HG02970 (cell line): ENCODE measurements at regions not wholly inside any gene's neighbourhood (a gene's known extent, or its start where the extent isn't known, plus 50 kb on each side); places are given as distances from the start of the nearest gene placed in this dataset.

Experiments
- ATAC-seq: cut with Tn5 transposase; IDR thresholded peaks from one replicate; pipeline ENCODE4 v1.9.1; 2021; ENCODE audit warnings: mild to moderate bottlenecking, moderate library complexity, moderate number of reproducible peaks; ENCODE audit not compliant: unreplicated experiment, low FRiP score

GRCh38 chr3:5270666-5271371 is 83.3 kb downstream of the EDEM1 start:
- ATAC-seq: no peak

DNA sequence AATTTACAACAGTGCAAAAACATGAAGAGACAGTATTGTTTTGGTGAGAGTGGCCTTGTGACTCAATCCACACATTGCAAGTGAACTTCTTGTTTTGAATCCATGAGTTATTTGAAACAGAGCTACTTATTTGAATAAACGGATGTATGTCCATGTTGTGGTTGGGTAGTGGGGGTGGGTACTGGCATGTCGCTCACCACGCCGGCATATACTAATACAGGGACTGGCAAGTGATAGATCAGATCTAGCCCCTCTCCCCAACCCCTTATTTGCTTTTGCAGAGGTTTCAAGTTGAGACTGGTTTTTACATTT is 83.8 kb downstream of the EDEM1 start:
- ATAC-seq: no peak

DNA sequence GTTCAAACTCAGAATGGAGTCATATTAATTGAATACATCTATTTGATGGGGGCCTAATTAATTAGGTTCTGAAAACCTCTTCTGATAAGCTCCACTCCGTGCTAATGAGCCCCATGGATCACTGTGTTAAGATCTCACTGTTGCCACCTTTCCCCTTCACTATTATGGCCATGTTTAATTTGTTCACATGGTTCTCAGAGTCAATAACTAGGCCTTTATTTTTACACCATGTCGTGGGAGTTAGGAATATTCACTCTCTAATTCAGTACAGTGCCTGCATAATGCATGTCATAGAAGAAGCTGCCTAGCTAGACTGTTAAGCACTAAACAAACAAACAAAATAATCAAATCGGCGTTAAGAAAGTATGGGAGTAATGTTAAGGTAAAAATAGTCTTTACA is 84.9 kb downstream of the EDEM1 start:
- ATAC-seq: no peak

GRCh38 chr3:5274091-5274490 is 86.6 kb downstream of the EDEM1 start:
- no peak for ATAC-seq

DNA sequence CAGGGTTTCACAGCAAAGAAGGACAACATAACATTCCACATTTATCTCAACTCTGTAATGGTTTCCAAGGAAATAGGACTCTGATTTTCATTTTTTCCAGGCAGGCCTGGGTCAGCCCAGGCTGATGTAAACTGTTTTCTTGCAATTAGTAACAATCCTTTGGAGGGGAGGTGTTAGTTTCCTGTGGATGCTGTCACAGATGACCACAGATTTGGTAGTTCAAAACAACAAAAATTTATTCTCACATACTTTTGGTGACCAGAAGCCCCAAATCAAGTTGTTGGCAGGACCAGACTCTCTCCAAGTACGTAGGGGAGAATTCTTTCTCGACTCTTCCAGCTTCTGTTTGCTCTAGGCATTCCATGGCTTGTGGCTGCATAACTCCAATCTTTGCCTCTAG is 88.0 kb downstream of the EDEM1 start:
- ATAC-seq: no peak

- ATAC-seq: no peak
These were observed 89.4 kb downstream of the EDEM1 start for GRCh38 chr3:5276934-5277333.

DNA sequence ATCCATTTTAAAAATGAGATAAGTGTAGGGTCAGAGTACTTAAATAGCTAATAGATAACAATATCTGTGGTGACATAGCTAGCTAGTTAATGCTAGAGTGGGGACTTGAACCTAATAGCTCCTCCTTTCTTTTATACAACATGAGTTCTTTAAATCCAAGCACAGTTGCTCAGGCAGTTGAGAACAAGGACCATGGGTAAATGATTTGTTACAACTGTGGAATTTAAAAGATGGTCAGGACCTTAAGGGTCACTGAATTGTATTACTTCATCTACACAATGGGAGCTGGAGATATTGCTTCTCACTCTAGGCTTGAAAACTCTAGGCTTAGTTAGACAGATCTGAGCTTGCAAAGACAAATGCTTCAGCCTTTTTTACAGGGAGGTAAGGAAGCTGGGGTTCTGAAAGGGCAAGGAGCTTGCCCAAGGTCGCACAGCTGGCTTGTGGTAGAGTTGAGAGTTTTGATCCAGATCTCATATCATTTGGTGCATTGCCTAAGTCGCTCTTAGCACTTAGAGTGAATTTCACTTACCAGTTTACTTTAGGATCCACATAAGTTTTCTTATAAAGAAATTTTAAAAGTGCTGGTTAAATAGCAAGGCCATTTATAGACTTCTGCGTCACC is 90.2 kb downstream of the EDEM1 start:
- ATAC-seq: no peak

DNA sequence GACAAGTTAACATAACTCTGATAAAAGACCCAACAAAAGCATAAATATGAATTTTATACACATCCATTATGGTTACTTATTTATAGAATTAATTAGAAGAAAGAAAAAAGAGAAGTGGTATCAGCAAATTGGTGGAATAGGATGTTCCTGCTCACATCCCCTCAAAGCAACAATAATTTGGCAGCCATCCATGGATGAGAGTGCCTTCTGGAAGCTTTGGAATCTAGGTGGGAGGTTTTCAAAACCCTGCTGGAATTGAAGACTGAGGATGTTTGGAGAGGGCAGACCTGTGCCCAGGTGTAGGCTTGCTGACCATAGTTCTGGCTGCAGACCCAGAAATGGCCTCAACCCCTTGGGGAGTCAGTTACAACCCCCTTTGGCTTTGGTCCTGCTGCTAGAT is 91.2 kb downstream of the EDEM1 start:
- ATAC-seq: no peak

DNA sequence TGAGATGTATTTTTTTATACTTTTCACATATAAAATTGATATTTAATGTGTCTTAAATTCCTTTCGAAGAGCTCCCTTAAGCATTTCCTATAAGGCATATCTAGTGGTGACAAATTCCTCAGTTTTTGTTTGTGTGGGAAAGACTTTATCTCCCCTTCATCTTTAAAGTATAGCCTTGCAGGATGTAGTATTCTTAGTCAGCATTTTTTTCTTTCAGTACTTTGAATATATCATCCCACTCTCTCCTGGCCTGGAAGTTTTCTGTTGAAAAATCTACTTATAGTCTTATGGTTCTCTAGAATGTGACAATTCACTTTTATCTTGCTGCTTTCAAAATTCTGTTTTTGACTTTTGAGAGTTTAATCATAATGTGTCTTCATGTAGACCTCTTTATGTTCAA is 95.2 kb downstream of the EDEM1 start:
- ATAC-seq: no peak

DNA sequence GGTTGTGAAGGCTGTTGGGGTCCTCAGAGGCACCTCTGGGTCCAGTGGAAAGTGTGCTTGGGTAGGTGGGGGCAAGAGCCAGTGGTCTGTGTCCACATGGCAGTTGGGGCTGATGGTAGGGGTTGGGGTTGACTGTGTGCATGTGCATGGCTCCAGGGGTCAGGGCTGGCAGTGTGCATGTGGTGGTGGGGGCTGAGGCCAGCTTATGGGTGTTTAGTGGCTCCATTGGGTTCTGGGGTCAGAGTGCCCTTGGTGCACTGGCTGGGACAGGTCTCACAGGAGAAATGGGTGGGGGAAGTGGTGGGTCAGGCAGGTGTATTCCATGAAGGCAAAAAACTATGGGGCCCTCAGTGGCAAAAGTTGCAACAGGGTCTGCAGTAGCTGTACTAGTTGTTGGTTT is 97.9 kb downstream of the EDEM1 start:
- ATAC-seq: no peak

- ATAC-seq: no peak
These were observed 103.4 kb downstream of the EDEM1 start for GRCh38 chr3:5290915-5291314.

DNA sequence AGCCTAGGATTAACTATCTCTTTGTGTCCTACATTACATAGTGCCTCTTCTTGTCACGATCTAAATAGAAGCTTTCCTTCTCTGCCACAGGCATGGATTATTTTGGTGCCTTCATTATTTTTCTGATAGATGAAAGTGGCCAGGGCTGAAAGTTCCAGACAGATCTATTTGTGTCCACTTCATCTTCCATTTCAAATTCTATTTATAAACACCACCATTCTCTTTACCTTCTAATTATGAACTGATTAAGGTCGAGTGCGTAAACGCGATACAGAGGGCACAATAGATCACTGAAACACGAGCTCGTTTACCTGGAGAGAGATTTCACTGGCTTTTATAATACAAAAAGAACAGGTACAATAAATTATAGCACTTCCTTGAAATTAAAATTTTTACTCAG is 105.0 kb downstream of the EDEM1 start:
- no peak for ATAC-seq

GRCh38 chr3:5293207-5293606 is 105.7 kb downstream of the EDEM1 start:
- ATAC-seq: no peak

DNA sequence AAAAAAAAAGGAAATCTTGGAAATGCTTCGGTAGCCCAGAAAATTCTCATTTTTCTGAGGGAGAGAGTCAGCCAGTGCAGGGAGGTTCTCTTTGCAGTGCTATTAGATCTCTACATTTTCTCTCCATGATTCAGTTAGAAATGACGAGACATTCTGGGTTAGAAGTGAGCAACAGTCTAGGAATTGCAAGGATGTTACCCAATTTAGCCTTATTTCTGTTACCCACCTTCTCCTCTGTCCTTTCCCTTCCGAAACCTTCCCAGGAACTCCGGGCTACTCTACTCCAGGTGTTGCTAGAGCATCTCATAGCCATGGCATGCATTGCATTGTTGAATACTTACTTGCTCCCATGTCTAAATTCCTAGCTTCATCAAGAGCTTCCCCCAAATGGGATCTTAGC is 106.8 kb downstream of the EDEM1 start:
- ATAC-seq: no peak

DNA sequence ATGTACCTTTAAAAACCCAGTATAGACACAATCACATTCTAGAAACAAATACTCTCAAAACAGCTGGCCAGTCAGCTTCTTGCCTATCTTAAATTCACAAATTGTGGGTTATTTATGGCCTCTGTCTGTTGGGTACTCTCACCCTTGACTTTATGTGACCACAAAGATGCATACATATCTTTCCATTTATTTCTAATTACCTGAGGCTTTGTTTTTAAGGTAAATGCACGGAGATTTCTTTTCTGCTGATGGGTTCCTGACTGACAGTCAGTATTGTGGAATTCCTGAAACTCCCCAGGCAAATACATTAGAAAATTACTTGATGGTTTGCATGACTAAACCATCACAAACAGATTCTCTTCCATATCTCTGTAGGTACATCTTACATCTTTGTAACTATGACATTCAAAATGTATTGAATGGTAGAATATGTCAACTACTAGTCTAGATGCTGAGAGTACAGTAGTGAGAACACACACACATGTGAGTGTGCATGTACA is 107.7 kb downstream of the EDEM1 start:
- ATAC-seq: no peak

DNA sequence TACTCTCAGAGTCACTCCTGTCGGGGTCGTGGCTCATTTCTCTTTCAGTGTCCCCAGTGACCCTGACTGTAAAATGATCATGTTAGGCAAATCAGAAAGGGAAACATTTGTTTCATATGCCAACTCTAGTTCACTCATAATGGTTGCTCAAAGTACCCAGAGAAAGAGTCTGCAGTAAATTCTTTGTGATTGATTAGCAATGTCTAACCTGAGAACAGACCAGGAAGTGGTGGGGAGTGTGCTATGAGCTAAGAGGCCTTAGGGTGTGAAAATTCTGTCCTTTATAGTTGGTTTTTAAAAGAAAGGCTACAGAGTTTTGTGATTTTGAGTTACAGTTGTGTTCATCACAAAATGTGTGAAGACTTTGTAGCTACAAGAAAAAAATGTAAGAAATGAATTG is 108.9 kb downstream of the EDEM1 start:
- ATAC-seq: no peak

- ATAC-seq: peak; percentile 25
These were observed 110.4 kb downstream of the EDEM1 start for GRCh38 chr3:5297895-5298294.

GRCh38 chr3:5298453-5298852 is 110.9 kb downstream of the EDEM1 start:
- peak; percentile 97 for ATAC-seq

DNA sequence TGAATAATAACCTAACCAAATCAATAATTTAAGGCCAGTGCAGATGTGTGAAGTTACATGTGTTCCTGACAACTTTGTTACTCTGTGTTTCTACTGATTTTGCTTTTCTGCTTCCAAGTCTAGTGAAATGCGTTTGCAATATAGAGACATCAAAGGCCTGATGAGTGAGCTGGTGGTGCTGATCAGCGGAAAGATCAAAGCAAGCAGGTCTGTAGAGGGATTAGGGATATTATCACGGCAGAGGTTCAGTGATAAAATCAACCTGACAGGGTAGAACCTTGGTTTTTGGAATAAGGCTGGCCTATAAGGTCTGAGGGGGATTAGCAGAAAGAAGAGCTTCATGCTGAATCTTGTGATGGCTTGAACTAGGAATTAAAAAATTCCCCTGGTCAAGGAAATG is 111.7 kb downstream of the EDEM1 start:
- ATAC-seq: no peak

- ATAC-seq: no peak
These were observed 113.1 kb downstream of the EDEM1 start for GRCh38 chr3:5300638-5301037.

DNA sequence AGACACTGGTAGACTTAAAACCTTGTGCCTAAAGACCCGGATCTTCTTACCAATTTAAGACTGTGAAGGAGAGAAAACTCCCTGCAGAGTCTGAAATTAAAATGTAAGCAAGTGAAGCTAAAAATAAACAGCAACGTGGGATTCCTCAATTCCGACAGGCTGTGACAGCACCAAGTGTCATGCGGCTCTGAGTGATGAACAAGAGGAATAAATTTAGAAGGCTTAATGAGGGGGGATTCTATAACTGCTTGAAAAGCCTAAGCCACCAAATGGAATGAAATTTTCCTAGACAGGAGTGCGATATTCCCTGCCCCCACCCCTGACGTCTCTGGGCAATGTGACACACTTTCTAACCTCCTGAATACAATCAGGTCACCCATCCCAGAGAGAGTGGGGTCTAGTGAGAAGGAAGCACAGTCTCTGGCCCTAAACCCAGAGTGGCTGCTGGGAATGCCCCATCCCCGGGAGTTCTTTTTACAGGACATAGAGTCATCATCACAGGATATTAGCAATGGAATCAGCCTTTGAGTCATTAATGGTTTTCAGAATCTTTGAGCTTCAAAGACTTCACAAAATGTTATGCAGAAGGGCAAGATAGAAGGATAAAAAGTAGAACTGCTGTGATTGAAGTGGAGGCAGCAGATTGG is 114.3 kb downstream of the EDEM1 start:
- no peak for ATAC-seq

- no peak for ATAC-seq
These were observed 115.2 kb downstream of the EDEM1 start for GRCh38 chr3:5302661-5303060.
